NK-92 treated with Interleukin-12 subunit alpha and Interleukin-12 subunit beta, amount 100 ng/mL, for 24 hours (cell line): ENCODE measurements at regions not wholly inside any gene's neighbourhood (a gene's known extent, or its start where the extent isn't known, plus 50 kb on each side); places are given as distances from the start of the nearest gene placed in this dataset.

Experiments
- DNase-seq: peaks from one replicate; lab custom pipeline; 2025; lab: John Stamatoyannopoulos, UW

GRCh38 chr10:128854963-128855362 is 612.1 kb upstream of the MGMT start:
- no peak for DNase-seq

- no peak for DNase-seq
Measured at GRCh38 chr10:128855618-128856428, 611.2 kb upstream of the MGMT start.

DNA sequence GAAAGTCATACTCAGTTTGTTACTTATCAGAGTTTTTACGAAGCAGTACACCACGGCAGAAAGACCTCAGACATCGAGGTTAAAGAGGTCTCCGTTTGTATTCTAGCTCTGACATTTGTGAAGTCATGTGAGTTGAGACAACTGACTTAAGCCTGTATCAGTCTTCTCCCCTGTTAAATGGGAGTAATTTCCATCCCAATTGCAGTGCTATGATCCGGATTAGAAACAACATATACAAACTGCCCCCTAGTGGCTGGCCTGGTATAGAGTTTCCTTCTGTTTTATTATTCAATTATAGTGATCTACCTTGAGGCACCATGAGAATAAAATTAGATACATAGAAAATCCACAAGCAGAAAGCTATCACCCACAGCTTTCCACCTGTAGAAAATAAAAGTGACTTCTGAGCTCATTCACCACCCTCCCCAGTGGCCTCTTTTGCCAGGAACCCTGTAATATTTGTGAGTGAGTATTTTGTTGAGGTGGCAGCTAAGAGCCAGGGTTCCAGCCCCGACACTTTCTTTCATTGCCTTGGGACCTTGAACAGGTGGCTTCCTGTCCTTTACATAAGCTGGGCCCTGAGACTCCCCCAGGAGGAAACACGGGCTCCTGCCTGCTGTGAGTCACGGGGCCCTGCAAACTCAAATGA is 607.2 kb upstream of the MGMT start:
- DNase-seq: no peak

GRCh38 chr10:128860574-128860973 is 606.5 kb upstream of the MGMT start:
- no peak for DNase-seq

- DNase-seq: no peak
Measured at GRCh38 chr10:128861018-128861901, 605.8 kb upstream of the MGMT start.

DNA sequence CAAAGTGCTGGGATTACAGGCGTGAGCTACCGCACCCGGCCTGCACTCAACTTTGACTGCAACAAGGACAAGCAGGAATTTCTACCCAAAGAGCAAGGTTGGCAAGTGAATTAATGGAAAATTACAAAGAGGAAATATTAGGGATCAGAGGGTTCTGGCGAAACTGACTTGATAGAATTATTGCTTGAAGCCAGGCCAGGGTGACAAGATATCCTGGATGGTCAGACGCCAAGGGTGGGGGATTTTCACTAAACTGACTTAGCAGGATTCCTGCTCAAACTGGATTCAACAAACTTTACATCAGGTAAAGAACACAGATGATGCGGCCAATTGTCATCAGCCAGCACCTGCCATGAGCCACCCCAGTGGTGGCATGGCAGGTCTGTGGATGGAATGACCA is 603.6 kb upstream of the MGMT start:
- no peak for DNase-seq

- DNase-seq: no peak
Measured at GRCh38 chr10:128863823-128864405, 603.1 kb upstream of the MGMT start.

DNA sequence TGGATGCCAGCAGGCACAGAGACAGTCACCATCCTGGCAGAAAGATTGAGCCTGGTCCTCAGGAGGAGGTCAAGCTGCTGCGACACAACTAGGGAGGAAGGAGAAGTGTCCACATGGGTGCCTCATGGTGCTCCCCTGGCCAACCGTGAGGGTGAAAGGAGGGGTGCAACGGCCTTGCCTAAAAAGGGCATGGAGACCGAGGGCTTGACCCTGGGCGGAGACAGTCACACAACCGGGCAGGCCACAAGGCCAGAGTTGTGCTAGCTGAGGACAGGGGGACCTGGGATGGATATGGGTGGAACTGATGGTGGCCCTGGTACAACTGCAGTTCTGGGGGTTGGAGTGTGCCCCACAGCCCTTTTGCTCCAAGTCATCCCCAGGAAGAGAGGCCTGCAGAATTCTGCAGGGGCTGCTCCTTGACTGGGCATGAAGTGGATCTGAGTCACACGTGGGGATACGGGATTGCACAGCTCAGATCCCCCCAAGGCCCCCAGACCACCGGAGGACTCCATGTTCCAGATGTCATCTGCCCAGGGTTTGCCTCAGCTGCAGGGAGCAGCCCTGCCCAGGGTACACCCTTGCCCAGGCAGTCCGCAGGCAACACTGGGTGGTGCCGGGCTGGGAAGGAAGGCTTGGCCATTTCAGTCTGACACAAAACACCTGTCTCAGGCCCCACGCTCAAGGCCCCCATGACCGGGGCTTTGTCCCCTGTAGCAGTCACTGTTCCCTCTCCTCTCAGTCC is 602.3 kb upstream of the MGMT start:
- no peak for DNase-seq

DNA sequence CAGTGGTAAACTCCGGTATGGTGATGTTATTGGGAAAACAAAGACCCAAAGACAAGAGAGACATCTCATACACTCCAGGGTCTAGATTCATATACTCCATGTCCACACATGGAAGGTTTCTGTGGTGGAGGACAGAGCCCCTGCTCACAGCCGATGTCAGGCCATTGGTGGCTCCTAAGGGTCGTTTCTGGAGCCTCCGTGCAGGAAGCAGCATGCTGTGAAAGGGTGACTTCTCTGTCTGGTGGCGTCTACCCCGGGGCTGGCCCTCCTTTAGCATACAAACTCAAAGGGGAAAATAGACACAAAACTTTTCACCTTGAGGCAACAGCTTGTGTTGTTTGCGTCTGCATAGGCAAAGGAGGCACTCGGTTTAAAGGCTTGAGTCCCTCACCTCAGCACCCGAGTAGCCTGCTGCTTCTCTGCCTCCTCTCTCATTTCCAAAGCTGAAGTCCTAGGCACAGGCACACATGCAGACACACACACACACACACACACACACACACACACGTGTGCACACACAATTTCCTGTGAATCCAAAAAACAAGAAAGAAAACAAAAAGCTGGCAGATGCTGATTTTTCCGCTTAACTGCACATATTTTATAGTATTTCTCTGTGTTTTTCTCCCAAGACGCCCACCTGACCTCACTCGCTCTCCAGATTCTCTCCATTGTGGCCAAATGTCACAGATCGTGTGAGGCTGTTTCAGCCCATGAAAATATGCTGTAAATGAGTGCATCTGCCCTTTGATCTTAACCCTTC is 601.4 kb upstream of the MGMT start:
- DNase-seq: no peak

DNA sequence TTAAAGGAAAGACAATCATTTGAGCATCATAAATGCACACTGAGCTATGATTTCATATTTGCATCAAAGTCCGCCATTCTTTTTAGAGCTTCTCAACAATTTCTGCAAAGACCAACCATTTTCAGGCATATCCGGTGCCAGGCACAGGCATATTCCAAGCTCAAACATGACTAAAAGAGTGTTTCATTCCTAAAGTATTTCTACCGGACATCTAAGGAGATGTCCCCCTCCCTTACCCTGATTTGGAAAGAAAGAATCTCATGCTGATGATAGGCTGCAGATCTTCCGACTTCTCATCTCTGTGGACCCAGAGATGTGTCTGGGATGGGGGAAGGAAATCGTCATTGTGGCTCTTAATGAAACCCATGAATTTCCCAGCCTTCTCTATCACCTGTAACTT is 600.5 kb upstream of the MGMT start:
- DNase-seq: no peak

DNA sequence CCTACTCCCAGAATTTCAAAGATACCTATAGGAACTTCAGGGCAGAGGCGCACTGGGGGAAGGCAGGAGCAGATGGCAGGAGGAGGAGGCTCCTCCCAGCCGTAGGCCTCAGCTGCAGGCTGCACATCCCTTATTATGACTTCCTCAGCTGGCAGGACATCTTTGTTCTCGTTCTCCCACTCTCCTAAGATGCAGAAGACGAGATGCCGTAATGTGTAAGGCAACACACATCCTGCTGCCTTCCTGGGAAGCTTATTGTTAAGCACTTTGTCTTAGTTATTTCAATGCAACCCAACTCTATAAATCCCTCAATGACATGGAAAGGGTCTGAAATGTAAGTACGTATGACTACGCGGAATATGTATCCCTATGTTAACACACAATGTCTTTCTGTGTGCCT is 599.8 kb upstream of the MGMT start:
- DNase-seq: no peak

DNA sequence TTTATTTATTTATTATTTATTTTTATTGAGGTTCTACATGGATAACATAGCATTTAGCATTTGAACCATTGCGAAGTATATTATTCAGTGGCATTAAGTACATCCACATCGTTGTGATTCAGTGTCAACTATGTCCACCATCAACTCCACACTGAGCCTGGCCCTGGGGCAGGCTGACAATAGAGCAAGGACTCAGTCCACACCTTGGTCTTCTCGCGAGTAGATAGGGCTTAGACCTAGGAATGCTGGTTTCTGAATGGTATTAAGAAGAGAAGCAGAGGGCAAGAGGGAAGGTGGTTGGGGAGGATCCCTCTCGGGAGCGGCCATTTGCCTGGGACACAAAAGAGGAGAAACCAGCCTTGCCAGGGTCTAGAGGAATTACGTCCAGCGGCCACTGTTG is 599.2 kb upstream of the MGMT start:
- DNase-seq: no peak

- DNase-seq: no peak
Measured at GRCh38 chr10:128868481-128868880, 598.6 kb upstream of the MGMT start.

GRCh38 chr10:128869101-128869749 is 597.8 kb upstream of the MGMT start:
- DNase-seq: no peak

DNA sequence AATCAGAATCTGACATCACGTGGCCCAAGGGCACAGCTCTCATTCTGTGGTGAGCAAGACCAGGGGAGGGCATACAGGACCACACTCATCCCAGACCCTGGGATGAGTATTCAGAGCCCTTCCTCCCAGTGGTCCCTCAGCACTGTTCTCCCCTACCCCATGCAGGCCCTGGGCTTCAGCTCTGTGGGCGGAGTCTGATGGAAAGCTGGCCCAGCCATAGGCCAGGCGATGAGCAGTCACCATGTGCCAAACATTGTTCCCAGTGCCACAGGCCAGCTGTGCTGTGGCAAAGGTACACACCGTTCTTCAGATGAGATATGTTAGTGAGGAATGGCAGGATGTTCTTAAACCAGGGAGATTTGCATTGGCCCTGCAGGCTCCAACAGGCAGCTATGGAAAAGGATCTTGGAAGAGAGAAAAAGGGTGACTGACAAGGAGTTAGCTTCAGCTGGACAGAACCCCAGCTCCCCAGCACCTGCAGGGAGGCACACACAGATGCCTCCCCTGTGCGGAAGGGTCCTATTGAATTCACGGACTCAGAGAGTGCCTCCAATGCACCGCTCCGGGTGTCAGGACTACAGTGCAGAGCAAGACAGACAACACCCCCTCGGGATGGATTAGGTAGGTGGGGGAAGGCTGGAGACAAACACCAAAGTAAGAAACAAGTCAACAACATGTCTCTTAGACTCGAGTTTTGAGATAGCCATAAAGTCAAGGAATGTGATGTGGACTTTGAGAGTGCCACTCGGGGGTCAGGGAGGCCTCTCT is 596.0 kb upstream of the MGMT start:
- no peak for DNase-seq

- DNase-seq: no peak
Measured at GRCh38 chr10:128871671-128872231, 595.3 kb upstream of the MGMT start.

GRCh38 chr10:128873411-128874054 is 593.5 kb upstream of the MGMT start:
- no peak for DNase-seq

- DNase-seq: no peak
Measured at GRCh38 chr10:128874331-128874730, 592.7 kb upstream of the MGMT start.
